Astrocyte (in vitro differentiated cells and primary cell): ENCODE measurements at regions not wholly inside any gene's neighbourhood (a gene's known extent, or its start where the extent isn't known, plus 50 kb on each side); places are given as distances from the start of the nearest gene placed in this dataset.

Source experiments
- DNase-seq: peaks from one replicate; pipeline ENCODE4 v3.0.0-alpha.2; 2010; ENCODE audit warnings: low read depth
- FAIRE-seq: peaks from 2 replicates; lab custom pipeline; 2011; peaks lifted over from hg19 to GRCh38; lab: Jason Lieb, UNC
- H2AFZ ChIP-seq: 2 replicates; pipeline ENCODE4 v1.6.0; 2012; ENCODE audit warnings: low read depth, low read length, inconsistent platforms
- H3K27ac ChIP-seq: 2 replicates; pipeline ENCODE4 v1.5.1; 2011; ENCODE audit warnings: low read depth, low read length, inconsistent platforms
- H3K27me3 ChIP-seq: 2 replicates; pipeline ENCODE4 v1.6.0; 2011; ENCODE audit warnings: low read length, inconsistent platforms; ENCODE audit not compliant: insufficient read depth
- H3K36me3 ChIP-seq: 2 replicates; pipeline ENCODE4 v1.5.1; 2011; ENCODE audit warnings: low read length, inconsistent platforms; ENCODE audit not compliant: insufficient read depth
- H3K4me1 ChIP-seq: 2 replicates; pipeline ENCODE4 v1.5.1; 2011; ENCODE audit warnings: low read length, inconsistent platforms; ENCODE audit not compliant: insufficient read depth
- H3K4me2 ChIP-seq: 2 replicates; pipeline ENCODE4 v1.6.0; 2012; ENCODE audit warnings: low read length, inconsistent platforms
- H3K4me3 ChIP-seq: 2 replicates; pipeline ENCODE4 v1.5.1; 2011; ENCODE audit warnings: low read depth, mild to moderate bottlenecking, low read length, inconsistent platforms; ENCODE audit not compliant: insufficient read depth
- H3K79me2 ChIP-seq: 2 replicates; pipeline ENCODE4 v1.6.0; 2012; ENCODE audit warnings: mild to moderate bottlenecking, low read length, inconsistent platforms; ENCODE audit not compliant: insufficient read depth
- H3K9ac ChIP-seq: 2 replicates; pipeline ENCODE4 v1.6.0; 2012; ENCODE audit warnings: mild to moderate bottlenecking, low read length, inconsistent platforms
- H3K9me3 ChIP-seq: 2 replicates; pipeline ENCODE4 v1.5.1; 2012; ENCODE audit warnings: low read depth, mild to moderate bottlenecking, low read length, inconsistent platforms; ENCODE audit not compliant: insufficient read depth
- H4K20me1 ChIP-seq: 2 replicates; pipeline ENCODE4 v1.6.0; 2012; ENCODE audit warnings: low read length, inconsistent platforms; ENCODE audit not compliant: insufficient read depth
- H3K27ac Mint-ChIP-seq: one replicate; pipeline ENCODE4 v1.8.0; 2021; ENCODE audit warnings: mild to moderate bottlenecking, mixed read lengths; ENCODE audit not compliant: unreplicated experiment
- H3K27me3 Mint-ChIP-seq: one replicate; pipeline ENCODE4 v1.8.0; 2021; ENCODE audit warnings: low read depth, mixed read lengths; ENCODE audit not compliant: unreplicated experiment
- H3K36me3 Mint-ChIP-seq: one replicate; pipeline ENCODE4 v1.8.0; 2021; ENCODE audit warnings: low read depth, mixed read lengths; ENCODE audit not compliant: unreplicated experiment
- H3K4me1 Mint-ChIP-seq: one replicate; pipeline ENCODE4 v1.8.0; 2021; ENCODE audit warnings: low read depth, mixed read lengths; ENCODE audit not compliant: unreplicated experiment
- H3K4me3 Mint-ChIP-seq: one replicate; pipeline ENCODE4 v1.8.0; 2021; ENCODE audit warnings: mild to moderate bottlenecking, moderate library complexity, mixed read lengths; ENCODE audit not compliant: unreplicated experiment
- H3K9me3 Mint-ChIP-seq: one replicate; pipeline ENCODE4 v1.8.0; 2021; ENCODE audit warnings: mild to moderate bottlenecking, mixed read lengths; ENCODE audit not compliant: unreplicated experiment
- EZH2 ChIP-seq: IDR thresholded peaks from 2 replicates; pipeline ENCODE4 v1.6.1; 2012; ENCODE audit warnings: mild to moderate bottlenecking, low read length, inconsistent platforms; ENCODE audit not compliant: insufficient read depth
- TF ChIP-seq, protein P1 (sequence below): IDR thresholded peaks from 2 replicates; pipeline ENCODE4 v1.5.1; 2011; ENCODE audit warnings: low read depth, mild to moderate bottlenecking, inconsistent platforms, low read length, moderate library complexity; ENCODE audit not compliant: insufficient read depth

DNA sequence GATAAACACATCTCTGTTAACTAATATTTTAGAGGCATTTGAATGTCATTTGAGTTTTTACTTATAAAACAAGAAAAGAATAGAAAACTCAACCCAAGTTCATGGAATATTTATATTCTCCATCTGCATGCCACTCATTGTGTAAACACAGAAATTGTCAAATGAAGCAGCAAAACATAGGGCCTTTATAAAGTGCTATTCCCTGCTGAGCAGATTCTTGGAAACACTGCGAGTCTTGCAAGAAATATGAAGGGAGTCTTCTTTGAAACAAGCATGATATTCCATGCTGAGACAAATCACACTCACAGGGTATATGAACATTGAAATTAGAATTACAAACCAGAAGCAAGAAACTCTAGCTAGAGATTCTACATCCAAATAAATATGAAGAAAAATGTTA, 655.8 kb downstream of the BRINP3 start:
- Histone ChIP-seq H3K36me3 (no peaks in the 10 kb centered on the region), H3K4me2 (no peak overlapping the region), H3K4me3 (no peak overlapping the region), H3K9me3 (no peaks in the 10 kb centered on the region), H2AFZ (no peak overlapping the region), H3K27ac (no peak overlapping the region), H3K9ac (no peak overlapping the region), H4K20me1 (no peaks in the 10 kb centered on the region), H3K4me1 (no peaks in the 10 kb centered on the region), H3K79me2 (no peaks in the 10 kb centered on the region), H3K27me3 (no peaks in the 10 kb centered on the region)
- DNase-seq (peak; percentile 6), FAIRE-seq (no peak)
- H3K4me3 Mint-ChIP-seq = no peak overlapping the region
- no peaks in the 10 kb centered on the region for H3K36me3 Mint-ChIP-seq
- no peaks in the 10 kb centered on the region for H3K27me3 Mint-ChIP-seq
- H3K9me3 Mint-ChIP-seq = no peaks in the 10 kb centered on the region
- H3K27ac Mint-ChIP-seq = no peak overlapping the region
- H3K4me1 Mint-ChIP-seq = peaks cover 2% of the 10 kb centered on the region
- no peak for TF ChIP-seq EZH2
- TF ChIP-seq, protein P1, sequence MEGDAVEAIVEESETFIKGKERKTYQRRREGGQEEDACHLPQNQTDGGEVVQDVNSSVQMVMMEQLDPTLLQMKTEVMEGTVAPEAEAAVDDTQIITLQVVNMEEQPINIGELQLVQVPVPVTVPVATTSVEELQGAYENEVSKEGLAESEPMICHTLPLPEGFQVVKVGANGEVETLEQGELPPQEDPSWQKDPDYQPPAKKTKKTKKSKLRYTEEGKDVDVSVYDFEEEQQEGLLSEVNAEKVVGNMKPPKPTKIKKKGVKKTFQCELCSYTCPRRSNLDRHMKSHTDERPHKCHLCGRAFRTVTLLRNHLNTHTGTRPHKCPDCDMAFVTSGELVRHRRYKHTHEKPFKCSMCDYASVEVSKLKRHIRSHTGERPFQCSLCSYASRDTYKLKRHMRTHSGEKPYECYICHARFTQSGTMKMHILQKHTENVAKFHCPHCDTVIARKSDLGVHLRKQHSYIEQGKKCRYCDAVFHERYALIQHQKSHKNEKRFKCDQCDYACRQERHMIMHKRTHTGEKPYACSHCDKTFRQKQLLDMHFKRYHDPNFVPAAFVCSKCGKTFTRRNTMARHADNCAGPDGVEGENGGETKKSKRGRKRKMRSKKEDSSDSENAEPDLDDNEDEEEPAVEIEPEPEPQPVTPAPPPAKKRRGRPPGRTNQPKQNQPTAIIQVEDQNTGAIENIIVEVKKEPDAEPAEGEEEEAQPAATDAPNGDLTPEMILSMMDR = no peak

DNA sequence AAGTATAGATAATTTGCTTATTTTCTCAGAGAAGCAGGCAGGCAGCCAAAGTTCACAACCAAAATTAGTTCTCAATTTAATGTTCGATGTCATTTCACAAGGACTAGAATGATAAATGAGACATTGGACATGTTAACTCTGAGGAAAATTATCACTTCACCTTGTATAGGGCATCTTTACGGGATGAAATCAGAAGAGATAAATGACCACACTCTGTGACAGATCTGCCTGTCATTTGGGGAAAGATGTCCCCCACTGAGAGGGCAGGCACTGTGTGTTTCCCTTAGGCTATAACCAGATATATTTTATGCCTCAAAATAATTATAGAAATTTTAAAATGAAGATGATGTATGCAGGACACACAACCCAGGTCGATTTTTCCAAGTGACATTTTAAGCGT, 642.9 kb downstream of the BRINP3 start:
- H3K4me1 ChIP-seq = no peaks in the 10 kb centered on the region
- no peaks in the 10 kb centered on the region for H3K4me1 Mint-ChIP-seq
- no peak overlapping the region for H3K27ac Mint-ChIP-seq
- no peak overlapping the region for H3K4me2 ChIP-seq
- FAIRE-seq (no peak), DNase-seq (no peak)
- H3K4me3 Mint-ChIP-seq = no peak overlapping the region
- no peak overlapping the region for H2AFZ ChIP-seq
- H3K36me3 ChIP-seq = no peaks in the 10 kb centered on the region
- no peaks in the 10 kb centered on the region for H3K9me3 ChIP-seq
- TF ChIP-seq EZH2 = no peak
- TF ChIP-seq, protein P1 = no peak
- H3K4me3 ChIP-seq = no peak overlapping the region
- no peaks in the 10 kb centered on the region for H3K27me3 ChIP-seq
- no peaks in the 10 kb centered on the region for H3K79me2 ChIP-seq
- no peaks in the 10 kb centered on the region for H3K36me3 Mint-ChIP-seq
- no peaks in the 10 kb centered on the region for H3K9me3 Mint-ChIP-seq
- H3K27me3 Mint-ChIP-seq = no peaks in the 10 kb centered on the region
- no peaks in the 10 kb centered on the region for H4K20me1 ChIP-seq
- no peak overlapping the region for H3K9ac ChIP-seq
- no peak overlapping the region for H3K27ac ChIP-seq

DNA sequence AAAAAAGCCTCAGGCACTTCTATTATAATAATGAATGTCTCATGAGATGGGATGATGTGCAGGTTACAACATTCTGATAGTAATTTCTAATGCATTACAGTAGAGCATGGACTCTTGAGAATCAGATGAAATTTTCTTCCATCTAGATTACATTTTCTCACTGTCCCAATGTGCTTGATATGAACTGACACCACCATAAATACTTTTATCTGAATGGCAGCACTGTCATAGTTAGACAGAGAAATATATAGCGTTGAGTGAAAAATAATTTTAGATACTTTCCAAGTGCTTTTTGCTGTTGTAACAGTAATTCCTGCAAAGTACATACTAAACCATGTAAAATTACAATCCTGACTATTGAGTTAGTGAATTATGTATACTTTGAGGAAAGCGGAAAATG, 630.1 kb downstream of the BRINP3 start:
- Histone ChIP-seq H3K4me2 (no peak overlapping the region), H3K4me1 (no peaks in the 10 kb centered on the region), H3K27ac (no peak overlapping the region), H3K9ac (no peak overlapping the region), H3K36me3 (no peaks in the 10 kb centered on the region), H3K79me2 (no peaks in the 10 kb centered on the region), H4K20me1 (no peaks in the 10 kb centered on the region), H3K9me3 (no peaks in the 10 kb centered on the region), H3K27me3 (no peaks in the 10 kb centered on the region), H2AFZ (no peak overlapping the region), H3K4me3 (no peak overlapping the region)
- TF ChIP-seq, protein P1 = no peak
- DNase-seq (no peak), FAIRE-seq (no peak)
- H3K36me3 Mint-ChIP-seq = no peaks in the 10 kb centered on the region
- H3K27me3 Mint-ChIP-seq = no peaks in the 10 kb centered on the region
- H3K4me3 Mint-ChIP-seq = no peak overlapping the region
- H3K27ac Mint-ChIP-seq = no peak overlapping the region
- no peaks in the 10 kb centered on the region for H3K9me3 Mint-ChIP-seq
- H3K4me1 Mint-ChIP-seq = no peaks in the 10 kb centered on the region
